ENCODE measurements at regions not wholly inside any gene's neighbourhood (a gene's known extent, or its start where the extent isn't known, plus 50 kb on each side); places are given as distances from the start of the nearest gene placed in this dataset.

GRCh38 chr20:62545901-62546525 lies 70.2 kb upstream of the GATA5 start:
- no peak for DNase-seq (ENCODE audit: low read depth)

DNA sequence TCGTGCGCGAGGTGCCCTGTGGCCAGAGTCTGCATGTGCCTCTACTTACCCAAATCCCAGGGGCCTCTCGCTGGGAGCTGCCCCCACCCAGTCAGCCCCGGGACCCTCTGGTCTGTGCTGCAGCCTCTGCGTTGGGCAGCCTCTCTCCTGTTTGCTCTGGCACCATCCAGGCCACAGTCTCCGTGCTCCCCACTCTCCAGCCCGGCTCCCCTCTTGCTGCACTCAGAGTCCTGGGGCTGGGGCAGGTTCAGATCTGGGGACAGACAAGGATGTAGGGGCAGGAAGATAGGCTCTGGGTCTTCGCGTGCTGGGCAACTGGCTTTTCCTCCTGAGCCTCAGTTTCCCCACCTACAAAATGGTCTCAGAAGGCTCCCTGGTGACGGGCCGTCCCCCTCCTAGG lies 70.8 kb upstream of the GATA5 start:
- DNase-seq (ENCODE audit: low read depth): no peak

DNA sequence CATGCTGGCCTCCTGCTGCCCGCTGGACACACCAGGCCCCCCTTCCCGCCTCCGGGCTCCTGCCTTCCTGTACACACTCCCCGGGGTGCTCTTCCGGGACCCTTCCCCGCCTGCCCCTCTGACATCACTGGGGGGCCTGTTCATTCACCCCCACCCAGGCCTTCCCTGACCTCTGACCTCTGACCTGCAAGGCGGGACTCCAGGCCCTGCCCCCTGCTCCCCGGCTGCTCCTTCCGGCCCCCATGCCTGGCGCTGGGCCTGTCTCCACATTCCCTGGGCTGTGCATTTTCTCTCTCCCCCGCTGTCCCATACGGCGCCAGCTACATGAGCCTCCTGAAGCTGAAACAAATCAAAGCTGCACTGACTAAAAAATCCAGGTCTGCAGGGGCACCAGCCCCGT lies 71.6 kb upstream of the GATA5 start:
- no peak for DNase-seq (ENCODE audit: low read depth)

GRCh38 chr20:62548471-62548870 lies 72.7 kb upstream of the GATA5 start:
- DNase-seq (ENCODE audit: low read depth): no peak

DNA sequence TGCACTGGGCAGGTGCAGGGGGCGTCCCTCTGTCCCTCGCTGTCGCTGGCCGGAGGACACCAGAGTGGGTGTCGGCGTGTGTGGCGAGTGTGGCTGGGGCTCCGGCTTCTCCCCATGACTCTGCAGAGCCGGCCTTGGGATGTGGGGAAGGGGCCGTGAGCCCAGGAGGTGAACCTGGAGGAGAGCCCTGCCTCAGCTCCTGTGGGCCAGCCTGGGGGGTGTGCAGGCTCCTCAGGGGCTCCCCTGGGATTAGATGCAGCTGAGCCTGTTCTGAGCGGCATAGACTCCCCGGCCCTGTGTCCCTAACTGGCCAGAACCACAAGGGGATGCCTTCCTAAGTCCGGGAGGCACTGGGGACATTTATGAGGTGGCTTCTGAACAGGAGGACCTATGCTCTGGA lies 73.2 kb upstream of the GATA5 start:
- DNase-seq (ENCODE audit: low read depth): no peak

- no peak for DNase-seq (ENCODE audit: low read depth)
Measured at GRCh38 chr20:62549499-62550086, 73.8 kb upstream of the GATA5 start.

GRCh38 chr20:62550087-62550632 lies 74.4 kb upstream of the GATA5 start:
- DNase-seq (ENCODE audit: low read depth): no peak

- no peak for DNase-seq (ENCODE audit: low read depth)
Measured at GRCh38 chr20:62551407-62552323, 75.9 kb upstream of the GATA5 start.

DNA sequence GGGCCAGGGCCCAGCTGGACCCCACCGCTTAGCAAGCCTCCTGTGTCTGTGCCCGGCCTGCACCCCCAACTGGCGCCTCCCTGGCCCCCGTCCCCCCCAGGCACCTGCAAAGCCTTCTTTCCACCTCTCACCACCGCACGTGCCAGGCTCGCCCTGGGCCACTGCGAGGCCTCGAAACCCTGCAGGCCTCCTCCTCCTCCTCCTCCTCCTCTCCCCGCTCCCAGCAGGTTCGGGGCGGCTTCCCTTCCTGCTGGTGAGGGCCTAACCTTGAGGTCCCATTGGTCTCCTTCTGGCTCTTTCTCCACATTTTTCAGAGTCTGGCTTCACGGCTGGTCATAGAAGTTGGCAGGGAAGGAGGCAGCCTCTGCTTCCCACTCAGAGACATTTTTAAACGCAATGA lies 76.8 kb upstream of the GATA5 start:
- no peak for DNase-seq (ENCODE audit: low read depth)

- no peak for DNase-seq (ENCODE audit: low read depth)
Measured at GRCh38 chr20:62553136-62553837, 77.5 kb upstream of the GATA5 start.

- DNase-seq (ENCODE audit: low read depth): no peak
Measured at GRCh38 chr20:62553838-62554161, 78.0 kb upstream of the GATA5 start.

DNA sequence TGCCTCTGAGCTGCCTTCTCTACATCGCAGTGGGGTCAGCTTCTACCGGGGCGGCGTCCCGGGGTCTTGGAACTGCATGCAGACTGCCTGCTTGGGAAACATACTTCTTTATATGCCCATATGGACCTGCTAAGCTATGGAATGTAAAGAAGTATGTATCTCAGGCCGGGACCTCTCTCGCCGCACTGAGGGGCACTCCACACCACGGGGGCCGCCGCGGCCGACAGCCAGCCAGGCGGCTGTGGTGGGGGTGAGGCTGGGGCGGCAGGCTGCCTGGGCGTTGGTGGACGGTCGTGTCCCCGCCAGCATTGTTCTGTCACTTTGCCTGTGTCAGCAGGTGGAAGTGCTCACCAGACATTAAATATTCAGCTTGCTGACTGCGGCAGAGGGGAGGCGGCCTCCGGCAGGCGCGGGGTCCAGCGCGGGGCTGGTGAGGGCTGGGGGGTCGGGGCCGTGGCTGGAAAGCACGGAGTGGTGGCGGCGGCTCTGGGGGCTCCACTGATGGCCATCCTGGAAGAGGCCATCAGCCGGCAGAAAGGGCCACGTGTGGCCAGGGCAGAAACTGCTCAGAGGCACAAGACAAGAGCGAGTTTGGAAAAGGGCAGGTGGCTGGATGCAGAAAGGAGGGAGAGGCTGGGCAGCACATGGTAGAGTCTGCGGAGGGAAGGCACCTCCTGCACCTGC lies 78.6 kb upstream of the GATA5 start:
- DNase-seq (ENCODE audit: low read depth): no peak

DNA sequence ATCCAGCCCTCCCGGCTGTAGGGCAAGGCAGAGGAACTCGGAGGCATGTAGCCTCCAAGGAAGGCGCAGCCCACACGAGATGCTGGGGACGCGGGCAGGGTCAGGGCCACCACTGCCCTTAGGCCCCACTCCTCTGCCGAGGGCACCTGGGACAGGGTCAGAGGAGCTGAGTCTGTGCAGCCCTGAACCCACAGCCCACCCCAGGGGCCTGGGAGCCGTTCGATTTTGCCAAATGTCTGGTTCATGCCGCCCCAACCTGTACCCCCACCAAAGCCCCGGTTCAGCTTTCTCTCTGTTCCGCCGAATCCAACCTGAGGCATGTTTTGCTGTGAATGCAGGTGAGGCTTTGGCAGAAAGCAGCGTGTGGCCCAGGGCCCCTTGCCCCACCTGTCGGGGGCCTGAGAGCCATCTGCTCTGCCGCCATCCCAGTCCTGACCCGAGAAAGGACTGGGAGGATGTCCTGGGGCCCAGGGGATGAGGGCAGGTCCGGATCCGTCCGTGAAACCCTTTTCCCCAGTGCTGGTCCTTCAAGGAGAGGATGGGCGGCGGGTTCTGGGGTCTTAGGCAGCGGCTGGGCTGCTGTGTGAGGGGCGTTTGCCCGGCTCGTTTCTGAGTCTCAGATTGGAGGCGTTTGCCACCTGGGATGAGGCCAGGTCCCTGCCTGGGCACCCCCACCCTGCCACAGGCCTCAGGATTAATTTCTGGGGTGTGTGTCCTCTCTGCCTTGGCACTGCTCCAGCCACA lies 79.3 kb upstream of the GATA5 start:
- DNase-seq (ENCODE audit: low read depth): no peak

GRCh38 chr20:62555642-62556420 lies 80.0 kb upstream of the GATA5 start:
- no peak for DNase-seq (ENCODE audit: low read depth)

- DNase-seq (ENCODE audit: low read depth): no peak
Measured at GRCh38 chr20:62557462-62557861, 81.7 kb upstream of the GATA5 start.

DNA sequence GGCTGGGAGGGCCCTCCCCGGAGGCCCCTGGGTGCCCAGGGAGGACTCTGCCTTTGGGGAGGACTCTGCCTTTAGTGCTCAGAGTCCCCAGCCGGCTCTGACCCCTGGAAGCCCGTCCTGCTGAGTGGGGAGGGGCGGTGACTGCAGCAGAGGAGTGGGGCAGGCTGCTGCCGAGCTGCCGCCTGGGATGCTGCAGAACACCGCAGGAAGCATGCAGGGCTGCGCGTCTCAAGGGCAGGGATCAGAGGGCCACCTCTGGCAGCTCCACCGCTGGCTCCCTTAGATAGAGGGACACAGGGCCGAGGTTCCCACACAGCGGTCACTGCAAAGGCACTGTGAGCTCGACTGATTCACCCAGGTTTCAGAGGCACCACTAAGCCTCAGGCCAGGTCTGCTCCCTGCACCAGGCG lies 82.2 kb upstream of the GATA5 start:
- DNase-seq (ENCODE audit: low read depth): no peak

- no peak for DNase-seq (ENCODE audit: low read depth)
Measured at GRCh38 chr20:62558779-62559178, 83.0 kb upstream of the GATA5 start.

GRCh38 chr20:62560162-62560561 lies 82.1 kb upstream of the SLCO4A1 start:
- no peak for DNase-seq (ENCODE audit: low read depth)

- no peak for DNase-seq (ENCODE audit: low read depth)
Measured at GRCh38 chr20:62561182-62561581, 81.1 kb upstream of the SLCO4A1 start.

DNA sequence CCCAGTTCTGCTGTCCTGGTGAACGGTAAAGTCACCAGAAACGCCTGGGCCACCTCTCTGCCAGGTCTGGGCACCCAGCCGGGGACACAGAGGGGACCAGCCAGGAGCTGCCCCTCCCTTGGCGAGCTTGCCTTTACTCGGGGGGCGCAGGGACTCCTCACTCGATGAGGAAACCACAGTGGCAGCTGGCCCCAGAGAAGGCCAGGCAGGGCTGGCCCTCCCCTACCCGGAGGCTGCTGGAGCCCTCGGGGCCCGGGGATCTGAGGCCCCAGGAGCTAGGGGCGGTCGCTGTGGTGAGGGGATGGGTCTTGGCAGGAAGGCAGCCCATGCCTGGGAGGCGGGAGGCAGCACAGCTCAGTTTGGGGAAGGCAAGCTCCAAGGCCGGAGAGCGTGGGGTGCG lies 80.4 kb upstream of the SLCO4A1 start:
- no peak for DNase-seq (ENCODE audit: low read depth)

Data from fibroblast of the conjunctiva (primary cell).